HG03469 (cell line): ENCODE measurements at regions not wholly inside any gene's neighbourhood (a gene's known extent, or its start where the extent isn't known, plus 50 kb on each side); places are given as distances from the start of the nearest gene placed in this dataset.
"Not testable (repeated sequence)": the region's sequence is repeated elsewhere in the genome, so short reads cannot be mapped to it uniquely, and the experiment has no call there.

Experiments
- ATAC-seq: cut with Tn5 transposase; IDR thresholded peaks from one replicate; pipeline ENCODE4 v1.9.1; 2021; ENCODE audit warnings: mild to moderate bottlenecking, moderate library complexity, moderate number of reproducible peaks; ENCODE audit not compliant: unreplicated experiment

DNA sequence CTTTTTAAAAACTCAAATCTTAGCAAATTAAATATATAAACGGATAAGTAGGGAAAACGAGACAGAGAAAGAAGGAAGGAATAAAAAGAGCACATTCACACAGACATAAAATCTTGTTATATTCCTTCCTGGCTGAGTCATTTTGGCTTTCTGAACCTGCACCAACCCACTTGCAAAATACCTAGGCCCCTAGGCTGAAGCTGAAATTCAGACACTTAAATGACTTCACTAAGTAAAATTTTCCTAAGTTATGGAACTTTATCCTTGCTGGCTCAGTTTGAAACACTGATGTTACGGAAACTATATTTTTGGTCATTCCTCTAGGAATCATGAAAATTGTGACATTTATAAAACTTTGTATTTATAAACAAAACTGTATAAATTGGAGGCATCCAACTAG, 462.8 kb upstream of the NFIA start:
- ATAC-seq = no peak

DNA sequence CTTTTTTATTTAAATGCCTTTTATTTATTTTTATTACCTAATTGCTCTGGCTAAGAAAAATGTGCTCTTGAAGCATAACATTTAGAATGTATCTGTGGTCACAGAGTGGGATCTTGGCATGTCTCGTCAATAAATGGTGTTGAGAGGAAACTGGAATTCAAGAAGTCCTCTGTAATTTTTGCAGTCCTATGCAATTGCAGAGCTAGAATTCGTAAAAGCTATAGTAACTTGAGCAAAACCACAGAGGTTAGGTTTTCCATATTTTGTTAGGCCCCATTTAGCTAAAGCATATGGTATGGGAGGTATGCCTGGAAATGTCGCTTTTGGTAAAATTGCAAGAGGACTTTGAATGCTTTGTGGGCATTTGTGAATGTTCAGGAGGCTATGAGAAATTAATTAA, 466.7 kb upstream of the NFIA start:
- ATAC-seq = no peak

DNA sequence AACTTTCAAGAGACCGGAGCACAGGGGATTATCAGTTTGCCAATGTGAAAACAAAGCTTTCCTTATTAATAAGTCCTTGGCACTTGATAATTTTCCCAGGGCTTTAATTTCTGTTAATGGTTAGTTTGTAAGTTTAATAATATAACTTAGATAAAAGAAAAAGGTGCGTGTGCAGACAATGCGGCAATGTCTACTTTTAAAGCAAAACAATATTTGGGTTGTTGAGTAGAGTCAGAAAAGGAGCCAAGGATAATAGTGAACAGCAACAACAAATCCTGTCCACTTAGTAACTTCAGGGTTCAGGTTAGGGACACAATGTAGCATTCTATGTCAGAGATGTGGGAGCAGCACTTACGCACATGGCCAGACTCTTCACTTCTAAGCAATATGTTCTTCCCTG, 469.6 kb upstream of the NFIA start:
- no peak for ATAC-seq

DNA sequence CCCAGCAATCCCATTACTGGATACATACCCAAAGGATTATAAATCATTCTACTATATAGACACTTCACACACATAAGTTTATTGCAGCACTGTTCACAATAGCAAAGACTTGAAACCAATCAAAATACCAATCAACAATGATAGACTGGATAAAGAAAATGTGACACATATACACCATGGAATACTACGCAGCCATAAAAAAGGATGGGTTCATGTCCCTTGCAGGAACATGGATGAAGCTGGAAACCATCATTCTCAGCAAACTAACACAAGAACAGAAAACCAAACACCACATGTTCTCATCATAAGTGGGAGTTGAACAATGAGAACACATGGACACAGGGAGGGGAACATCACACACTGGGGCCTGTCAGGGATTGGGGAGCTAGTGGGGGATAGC, 475.4 kb upstream of the NFIA start:
- ATAC-seq = not testable (repeated sequence)

DNA sequence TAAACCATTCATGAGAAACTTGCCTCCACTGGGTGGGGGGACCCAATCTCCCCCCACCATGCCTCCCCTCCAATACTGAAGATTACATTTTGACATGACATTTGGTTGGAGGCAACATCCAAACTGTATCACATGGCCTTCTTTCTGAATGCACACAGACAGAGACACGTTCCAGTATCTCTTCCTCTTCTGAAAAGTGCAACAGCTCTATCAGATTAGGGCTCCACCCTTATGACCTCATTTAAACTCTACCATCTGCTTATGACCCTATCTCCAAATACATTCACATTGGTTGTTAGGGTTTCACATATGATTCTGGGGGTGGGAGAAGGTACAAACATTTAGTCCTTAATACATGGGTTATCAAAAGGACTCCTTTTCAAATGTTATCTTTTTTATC, 481.8 kb upstream of the NFIA start:
- ATAC-seq = no peak

DNA sequence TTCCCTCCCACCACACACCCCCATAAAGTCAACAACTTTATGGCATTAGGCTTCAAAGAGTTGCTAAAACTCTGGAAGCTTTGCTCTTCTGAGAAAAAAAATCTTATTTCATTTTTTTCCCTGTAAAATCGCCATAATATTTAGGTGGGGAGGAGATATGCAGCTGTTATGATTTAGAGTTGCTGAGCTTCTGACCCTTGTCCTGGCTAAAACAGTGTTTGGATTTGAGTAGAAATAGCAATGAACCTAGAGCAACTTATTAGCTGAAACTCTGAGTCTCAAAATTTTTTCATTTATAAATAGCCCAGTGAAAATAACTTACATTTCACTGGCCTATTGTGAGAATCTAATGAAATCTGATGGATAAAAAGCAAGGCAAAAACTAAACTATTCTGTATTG, 482.8 kb upstream of the NFIA start:
- no peak for ATAC-seq

DNA sequence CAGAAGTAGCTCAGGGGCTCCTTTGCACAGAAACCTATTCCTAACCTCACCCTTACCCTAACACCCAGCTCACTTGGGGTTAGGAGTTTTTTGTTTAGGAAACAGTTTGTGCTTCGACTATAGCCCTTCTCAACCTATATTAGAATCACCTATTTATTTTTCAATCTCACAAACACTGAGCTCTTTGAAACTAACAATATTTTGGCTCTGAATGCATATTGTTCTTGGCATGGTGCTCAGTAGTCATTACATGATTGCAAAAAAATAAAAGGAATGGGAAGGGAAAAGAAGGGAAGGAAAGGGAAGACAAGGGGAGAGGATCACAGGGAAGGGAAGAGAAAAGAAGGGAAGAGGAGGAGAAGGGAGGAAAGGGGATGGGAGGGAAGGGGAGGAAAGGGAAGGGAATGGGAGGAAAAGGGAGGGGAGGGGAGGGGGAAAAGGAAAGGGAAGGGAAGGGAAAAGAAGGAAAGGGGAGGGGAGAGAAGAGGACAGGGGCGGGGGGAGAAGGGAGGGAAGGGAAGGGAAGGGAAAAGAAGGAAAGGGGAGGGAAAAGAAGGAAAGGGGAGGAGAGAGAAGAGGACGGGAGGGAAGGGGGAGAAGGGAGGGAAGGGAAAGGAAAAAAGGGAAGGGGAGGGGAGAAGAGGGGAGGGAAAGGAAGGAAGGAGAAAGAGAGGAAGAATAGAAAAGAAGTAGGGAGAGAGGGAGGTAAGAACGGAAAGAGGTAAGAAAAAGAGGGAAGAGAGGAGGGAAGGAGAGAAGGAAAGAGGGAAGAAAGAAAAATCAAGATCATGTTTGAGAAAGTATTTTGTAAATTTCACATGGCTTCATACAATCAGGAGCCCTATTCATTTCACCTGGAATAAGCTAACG, 484.1 kb upstream of the NFIA start:
- ATAC-seq = no peak

DNA sequence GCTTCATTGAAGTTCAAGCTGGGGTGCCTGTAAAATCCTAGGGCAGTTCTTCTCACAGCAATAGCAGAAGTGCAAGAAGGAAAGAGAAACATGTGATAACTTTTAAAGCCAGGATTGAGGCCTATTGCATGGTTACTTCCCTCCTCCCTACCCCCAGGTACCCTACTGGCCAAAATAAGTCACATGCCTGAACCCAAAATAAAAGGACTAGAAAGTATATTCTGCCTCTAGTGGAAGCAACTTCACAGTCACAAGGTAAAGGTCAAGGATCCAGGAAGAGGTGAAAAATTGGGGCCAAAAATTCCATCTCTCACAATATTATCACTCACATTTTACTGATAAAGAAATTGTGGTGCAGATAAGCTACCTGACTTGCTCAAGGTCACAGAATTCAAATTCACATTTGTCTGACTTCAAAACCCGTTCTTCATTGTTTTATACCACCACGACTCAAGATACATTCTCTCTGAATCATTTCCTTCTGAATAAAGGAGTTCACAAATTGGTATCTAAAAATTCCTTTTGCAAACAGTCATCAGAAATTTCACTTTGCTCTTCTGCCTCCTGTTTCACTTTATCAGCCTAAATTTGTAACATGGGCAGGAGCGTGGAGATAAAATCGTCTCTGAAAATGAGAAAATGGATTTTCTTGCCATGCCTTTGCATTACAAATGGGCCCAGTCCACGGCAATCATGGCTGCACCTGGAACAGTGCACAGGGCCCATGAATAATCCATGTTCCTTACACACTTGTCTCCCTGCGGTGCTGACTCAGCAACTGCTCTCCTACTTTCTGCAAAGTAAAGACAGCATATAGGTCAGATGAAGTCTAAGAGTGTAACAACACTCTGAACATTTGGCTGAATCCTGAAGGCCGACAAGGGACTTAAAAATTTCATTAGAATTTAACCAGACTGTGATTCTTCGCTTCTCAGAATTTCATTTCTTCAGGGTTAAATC, 485.3 kb upstream of the NFIA start:
- ATAC-seq = no peak

DNA sequence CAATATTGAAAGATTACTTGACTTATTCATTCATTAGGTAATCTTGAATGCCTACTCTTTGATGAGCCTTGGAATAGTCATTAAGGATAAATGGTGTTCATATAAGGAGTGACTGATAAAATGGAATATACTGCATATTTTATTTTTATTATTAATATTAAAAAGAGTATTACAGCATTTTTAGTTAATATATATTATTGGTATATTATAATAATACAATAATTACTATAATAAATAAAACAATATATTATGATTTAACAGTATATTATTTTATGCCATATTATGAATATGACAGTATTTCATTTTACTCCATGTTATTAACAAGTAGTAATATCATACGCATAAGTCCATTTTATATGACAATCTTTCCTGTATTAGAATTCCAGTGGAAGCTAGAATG, 490.8 kb upstream of the NFIA start:
- no peak for ATAC-seq

DNA sequence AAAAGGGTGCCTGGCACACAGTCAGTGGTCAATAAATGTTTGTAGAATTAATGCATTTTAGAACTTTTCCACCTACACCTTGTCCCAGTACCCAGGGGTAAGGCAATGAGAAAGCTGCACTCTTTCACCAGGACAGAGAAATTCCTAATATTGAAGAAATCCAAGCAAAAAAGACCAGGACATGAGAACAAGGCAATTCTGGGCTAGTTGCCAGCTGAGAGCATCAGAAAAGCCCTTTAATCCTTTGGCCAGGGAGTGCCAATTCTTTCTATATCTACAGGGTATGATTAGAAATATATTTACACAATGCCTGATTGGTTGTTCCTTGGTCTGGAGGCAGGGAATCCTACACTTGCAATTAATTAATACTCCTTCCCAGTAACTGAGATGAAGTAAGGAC, 492.4 kb upstream of the NFIA start:
- ATAC-seq = no peak

DNA sequence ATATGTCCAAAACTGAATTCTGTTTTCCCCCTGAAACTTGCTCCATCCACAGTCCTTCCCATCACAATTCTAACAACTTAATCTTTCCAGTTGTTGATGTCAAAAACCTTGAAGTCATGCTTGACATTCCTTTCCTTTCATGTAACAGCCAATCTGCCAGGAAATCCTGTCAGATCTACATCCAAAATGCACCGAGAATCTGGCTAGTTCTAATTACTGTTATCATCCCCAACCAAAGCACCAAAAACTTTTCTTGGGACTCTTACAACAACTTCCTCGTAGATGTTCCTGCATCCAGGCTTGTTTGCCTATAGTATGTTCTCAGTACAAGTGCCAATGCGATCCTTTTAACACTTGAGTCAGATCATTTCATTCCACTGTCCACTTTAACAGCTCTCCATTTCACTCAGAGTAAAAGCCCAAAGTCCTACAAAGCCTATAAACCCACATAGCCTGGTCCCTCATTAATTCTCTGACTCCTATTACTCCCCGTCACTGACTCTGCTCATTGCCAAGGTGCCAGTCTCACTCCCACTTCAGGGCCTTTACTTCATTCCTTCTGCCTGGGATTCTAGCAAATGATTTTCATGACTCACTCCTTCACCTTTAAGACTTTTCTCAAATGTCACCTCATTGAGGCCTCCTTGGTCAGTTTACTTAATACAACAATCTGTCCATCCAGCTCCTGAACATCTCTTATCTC, 493.2 kb upstream of the NFIA start:
- no peak for ATAC-seq

DNA sequence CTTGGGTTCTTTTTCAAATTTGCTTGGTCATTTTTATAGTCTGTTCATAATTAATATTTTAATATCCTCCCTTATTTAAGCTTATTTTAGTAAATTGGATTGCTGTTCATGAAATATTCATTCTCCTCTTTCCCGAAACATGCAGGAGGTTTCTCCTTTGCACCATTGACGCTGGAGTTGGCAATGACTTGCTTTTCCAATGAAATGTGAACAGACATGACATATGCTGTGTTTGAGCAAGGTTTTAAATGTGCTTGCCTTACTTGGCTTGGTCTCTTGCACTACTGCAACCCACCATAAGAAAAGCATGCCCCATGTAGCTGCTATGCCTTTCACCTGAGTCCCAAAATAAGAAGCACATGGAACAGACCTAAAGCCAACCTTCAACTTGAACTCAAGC, 498.0 kb upstream of the NFIA start:
- ATAC-seq = no peak

DNA sequence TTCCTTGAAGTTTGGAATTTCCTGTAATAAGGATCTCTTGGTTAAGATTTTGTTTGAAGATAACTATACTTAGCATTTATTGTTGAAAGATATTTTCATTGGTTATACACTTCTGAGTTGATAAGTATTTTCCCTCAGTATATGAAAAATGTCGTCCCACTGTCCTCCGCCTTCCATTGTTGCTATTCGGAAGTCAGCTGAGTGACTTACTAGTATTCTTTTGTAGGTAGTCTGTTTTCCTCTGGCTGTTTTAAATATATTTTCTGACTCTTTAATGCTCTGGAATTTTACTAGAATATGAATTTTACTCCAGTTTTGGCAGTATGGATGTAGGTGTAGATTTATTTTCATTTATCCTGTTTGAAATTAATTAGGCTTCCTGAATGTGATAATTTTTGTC, 498.7 kb upstream of the NFIA start:
- ATAC-seq = no peak

DNA sequence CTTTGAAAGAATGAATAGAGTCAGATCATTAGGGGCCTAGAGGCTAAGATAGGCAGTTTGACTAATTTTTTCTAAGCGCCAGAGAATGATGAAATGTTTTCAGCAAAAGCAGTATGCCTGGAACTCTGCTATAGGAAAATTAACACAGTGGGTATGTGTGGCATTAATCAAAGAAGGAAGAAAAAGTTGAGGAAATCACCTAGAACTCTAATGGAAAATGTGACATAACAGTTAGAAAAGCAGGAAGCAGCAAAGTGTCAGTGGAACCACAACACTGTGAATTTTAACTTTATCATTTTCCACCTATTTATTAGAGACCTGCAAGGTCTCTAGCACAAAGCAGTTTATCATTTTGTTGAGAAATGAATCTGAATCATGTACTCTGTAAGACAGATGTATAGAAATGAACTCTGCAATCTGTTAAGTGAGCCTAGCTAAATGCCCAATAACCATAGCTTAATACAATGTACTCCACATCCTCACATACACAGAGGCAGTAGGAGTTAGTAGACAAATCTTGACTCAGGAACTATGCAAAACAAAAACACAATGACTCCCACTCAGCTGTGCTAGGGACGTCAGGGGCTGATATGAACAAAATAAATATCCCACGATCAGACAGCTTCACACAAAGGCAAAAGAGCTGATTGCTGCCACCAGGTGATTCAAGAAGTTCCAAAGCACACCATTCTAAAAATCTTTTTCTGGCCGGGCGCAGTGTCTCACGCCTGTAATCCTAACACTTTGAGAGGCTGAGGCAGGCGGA, 500.7 kb upstream of the NFIA start:
- ATAC-seq = no peak

DNA sequence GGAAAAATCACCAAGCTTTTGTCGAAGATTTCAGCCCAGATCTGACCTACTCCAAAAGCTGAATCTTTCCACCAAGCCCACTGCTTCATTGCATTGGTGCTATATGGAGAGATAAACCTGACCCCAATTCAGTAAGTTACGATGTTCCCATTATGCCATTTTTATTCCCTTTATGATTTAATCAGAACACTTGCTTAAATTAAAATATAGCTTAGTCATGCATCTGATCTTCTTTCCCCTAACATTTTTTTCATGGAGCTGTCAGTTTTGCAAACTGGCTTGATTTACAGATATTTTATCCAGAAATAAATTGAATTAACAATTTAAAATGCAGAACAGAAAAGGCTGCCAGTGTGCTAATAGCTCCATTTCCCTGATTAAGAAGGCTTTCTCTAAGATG, 503.5 kb upstream of the C1orf87 start:
- no peak for ATAC-seq

DNA sequence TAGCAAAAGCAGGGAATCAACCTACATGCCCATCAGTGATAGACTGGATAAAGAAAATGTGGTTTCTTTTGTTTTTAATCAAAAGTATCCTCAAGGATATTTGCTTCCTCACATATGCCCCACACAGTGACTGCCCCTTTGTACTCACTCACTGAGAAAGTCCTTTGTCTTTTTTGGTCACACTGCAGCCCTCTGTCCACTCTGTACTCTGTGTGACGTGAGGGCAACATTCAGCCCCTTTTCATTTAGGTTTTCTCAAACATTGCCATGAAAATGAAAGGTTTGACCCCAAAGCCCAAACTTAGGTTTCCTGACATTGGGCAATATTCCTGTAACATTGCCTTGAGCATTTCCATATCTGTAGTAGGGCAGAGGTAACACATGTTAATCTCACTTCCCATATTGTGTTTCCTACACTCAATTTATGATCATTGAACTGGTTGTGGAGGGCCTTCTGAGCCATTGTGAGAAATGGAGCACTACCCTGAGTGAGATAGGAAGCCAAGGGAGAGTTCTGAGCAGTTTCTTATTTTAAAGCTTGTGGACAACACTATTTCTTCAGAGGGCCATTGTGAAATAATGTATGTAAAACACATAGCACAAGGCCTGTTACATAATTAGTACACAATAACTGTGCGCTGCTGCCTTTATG, 501.9 kb upstream of the C1orf87 start:
- no peak for ATAC-seq

DNA sequence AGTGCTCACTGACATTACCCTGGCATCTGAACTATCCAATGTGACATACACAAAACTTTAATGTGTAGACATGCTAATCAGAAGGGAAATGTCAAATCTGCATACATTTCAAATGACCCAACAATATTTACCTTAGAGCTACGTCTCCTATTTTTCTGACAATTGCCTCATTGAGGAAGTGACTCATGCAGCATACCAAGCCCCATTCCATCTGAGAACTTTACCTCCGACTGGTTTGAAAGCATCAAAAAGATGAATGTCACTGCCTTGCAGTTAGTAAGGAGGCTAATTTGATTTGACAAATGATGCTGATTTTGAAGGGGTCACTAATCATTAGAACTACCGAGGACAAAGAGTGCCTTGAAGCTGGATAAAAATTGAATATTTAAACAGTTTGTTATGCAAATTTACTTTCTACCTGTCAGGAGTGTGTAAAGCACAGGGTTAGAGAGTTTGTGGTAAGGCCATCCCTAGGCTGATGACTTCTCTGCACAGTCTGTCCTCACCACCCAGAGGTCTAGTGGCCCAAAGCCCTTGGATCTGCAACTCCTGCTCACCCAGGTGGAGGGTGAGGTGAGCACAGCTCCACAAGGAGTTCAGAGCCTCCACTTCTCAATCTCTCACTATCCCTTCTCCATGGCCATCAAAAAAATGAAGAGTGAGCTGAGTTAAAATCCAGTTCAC, 500.3 kb upstream of the C1orf87 start:
- no peak for ATAC-seq

DNA sequence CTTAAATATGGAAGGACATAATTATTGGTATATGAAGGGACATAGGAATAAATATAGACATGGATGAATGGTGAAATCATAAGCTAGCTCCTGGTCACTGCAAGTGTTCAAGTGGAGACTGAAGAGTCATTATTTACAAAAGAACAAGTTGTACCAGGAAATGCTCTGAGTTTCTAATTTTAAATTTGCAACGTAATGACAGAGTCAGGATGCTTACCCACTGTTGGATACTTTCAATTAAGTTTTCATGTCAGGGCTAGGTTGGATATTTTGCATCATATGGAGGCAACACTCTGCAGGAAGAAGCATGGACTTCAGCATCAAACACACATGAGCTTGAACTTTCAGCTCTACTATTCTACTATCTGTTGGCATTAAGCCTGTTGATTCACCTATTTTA, 499.6 kb upstream of the C1orf87 start:
- no peak for ATAC-seq

DNA sequence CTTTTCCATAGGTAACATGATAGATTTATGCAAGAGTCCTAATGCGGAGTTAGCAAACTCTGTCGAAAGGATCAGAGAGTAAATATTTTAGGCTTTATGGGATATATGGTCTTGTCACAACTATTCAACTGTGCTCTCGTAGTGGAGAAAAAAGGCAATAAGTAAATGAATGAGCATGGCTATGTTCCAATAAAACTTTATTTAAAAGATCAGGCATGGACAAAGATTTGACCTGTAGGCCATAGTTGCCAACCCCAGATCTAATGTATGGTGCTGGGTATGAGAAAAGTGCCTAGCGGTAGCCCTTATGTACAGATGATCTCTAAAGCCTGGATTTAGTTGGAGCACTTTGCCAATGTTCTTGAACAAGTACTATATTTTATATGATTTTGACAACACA, 498.8 kb upstream of the C1orf87 start:
- no peak for ATAC-seq

DNA sequence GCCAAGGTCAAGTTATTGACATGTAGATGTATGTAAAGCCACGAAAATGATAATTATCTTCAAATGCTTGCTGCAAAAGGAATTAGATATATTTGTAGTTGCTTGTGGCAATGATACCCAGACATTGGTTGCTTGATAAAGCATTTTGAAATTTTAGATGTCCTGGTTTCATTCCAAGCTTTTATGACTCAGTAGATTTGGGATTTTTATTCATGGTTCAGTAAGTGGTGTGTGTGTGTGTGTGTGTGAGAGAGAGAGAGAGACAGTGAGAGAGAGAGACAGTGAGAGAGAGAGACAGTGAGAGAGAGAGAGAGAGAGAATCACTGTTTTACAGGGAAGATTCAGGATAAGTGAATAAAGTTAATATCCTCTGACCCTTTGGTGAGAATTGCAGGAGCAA, 498.2 kb upstream of the C1orf87 start:
- no peak for ATAC-seq
